K562 (cell line): ENCODE measurements at regions not wholly inside any gene's neighbourhood (a gene's known extent, or its start where the extent isn't known, plus 50 kb on each side); places are given as distances from the start of the nearest gene placed in this dataset.

ENCODE experiments used
- BRCA1 ChIP-seq, 2 experiments: fragments of 450-650 bp in 1 of 2; sonication (generic) in 1 of 2; formaldehyde crosslinking in 1 of 2; IDR thresholded peaks; 2 replicates each; pipeline versions ENCODE4 v1.5.0 to v1.6.1; 2017 to 2020; ENCODE audit warnings: mild to moderate bottlenecking in 1 of 2, missing genetic modification reagents in 1 of 2
- POLR2A ChIP-seq: fragments of 450-650 bp; conservative IDR thresholded peaks from 2 replicates; pipeline ENCODE4 v1.6.1; 2016
- RAD21 ChIP-seq, 2 experiments: fragments of 250-450 bp in 1 of 2; fragments of 450-650 bp in 1 of 2; sonication (Bioruptor Pico) in 1 of 2; formaldehyde crosslinking in 1 of 2; IDR thresholded peaks in 1 of 2; conservative IDR thresholded peaks in 1 of 2; 2 replicates each; pipeline versions ENCODE4 v1.4.0 to v1.8.0; 2020 to 2022; ENCODE audit warnings: mild to moderate bottlenecking in 2 of 2, moderate library complexity in 1 of 2
- RB1 ChIP-seq: fragments of 450-650 bp; IDR thresholded peaks from 2 replicates; pipeline ENCODE4 v1.6.1; 2017; ENCODE audit warnings: low read depth, mild to moderate bottlenecking
- SMARCA5 ChIP-seq: fragments of 450-650 bp; IDR thresholded peaks from 2 replicates; pipeline ENCODE4 v1.6.1; 2016
- SMC3 ChIP-seq: conservative IDR thresholded peaks from 2 replicates; pipeline ENCODE4 v1.6.1; 2011; ENCODE audit warnings: low read depth, low read length, improper control_type of control experiment; ENCODE audit not compliant: insufficient read depth
- SP2 ChIP-seq: IDR thresholded peaks from 2 replicates; pipeline ENCODE4 v1.6.1; 2011; ENCODE audit warnings: mild to moderate bottlenecking, low read depth, low read length, moderate library complexity; ENCODE audit not compliant: poor library complexity, severe bottlenecking; ENCODE audit errors: extremely low read depth
- TAF1 ChIP-seq: IDR thresholded peaks from 2 replicates; pipeline ENCODE4 v1.6.1; 2011; ENCODE audit warnings: mild to moderate bottlenecking, low read length, moderate library complexity; ENCODE audit not compliant: insufficient read depth, control insufficient read depth, severe bottlenecking; ENCODE audit errors: extremely low read depth
- ZNF507 ChIP-seq: conservative IDR thresholded peaks from 2 replicates; pipeline ENCODE4 v1.6.1; 2017; ENCODE audit warnings: missing genetic modification characterization, missing compliant biosample characterization
- ZNF76 ChIP-seq: fragments of 250-450 bp; sonication (Bioruptor Pico); IDR thresholded peaks from 2 replicates; pipeline ENCODE4 v1.4.0; 2020; ENCODE audit warnings: mild to moderate bottlenecking, moderate library complexity, borderline replicate concordance
- TF ChIP-seq, protein P1 (sequence below): fragments of 450-650 bp; formaldehyde crosslinking; IDR thresholded peaks from 2 replicates; pipeline ENCODE4 v1.4.0; 2022; ENCODE audit warnings: missing genetic modification characterization
- TF ChIP-seq, protein P2 (sequence below): fragments of 250-450 bp; sonication (Bioruptor Pico); IDR thresholded peaks from 2 replicates; pipeline ENCODE4 v1.5.0; 2021; ENCODE audit warnings: mild to moderate bottlenecking, moderate library complexity

DNA sequence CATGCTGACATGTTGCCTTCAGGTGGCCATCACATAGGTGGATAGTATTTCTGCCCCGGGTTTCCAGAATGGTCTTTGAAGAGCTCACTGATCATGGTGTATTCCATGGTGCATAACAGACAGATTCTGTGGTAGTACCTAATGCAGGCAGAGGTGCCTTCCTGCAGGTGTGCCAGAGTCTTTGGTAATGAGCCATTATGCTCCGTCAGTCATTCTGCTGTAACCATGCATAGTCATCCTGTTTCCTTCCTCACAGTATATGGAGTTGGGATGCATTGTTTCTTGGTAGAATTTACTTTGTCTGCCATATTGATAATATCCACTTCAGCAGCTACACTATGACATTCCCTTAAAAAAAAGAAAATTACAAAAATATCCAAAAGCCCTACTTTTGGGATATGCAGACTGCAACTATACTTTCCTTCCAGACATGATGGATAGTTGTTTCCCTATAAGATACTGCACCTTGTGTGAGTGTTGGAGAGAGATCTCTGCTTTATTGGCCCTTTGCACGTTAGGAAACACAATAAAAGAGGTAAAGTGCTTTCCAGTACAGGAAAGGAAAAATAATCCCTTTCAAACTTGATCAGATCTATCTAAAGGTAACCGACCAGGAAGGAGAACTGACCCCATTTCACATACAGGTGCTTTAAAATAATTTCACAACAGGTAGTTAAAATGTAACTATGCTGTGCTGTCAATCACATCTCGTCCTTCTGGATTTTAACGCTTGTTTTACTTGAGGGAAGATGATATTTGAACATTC, 537.5 kb upstream of the WWC1 start:
- TF ChIP-seq BRCA1 (IDR thresholded peaks at IDR 0.05) (no peak), BRCA1 (CRISPR knock-in tag; IDR thresholded peaks at IDR 0.05) (no peak), SP2 (no peak), SMARCA5 (no peak), RAD21 (CRISPR knock-in tag; conservative IDR thresholded peaks at IDR 0.05 in 1 of 2, IDR thresholded peaks at IDR 0.05 in 1 of 2) (no peak), RB1 (no peak), SMC3 (no peak), ZNF507 (tag) (no peak), TAF1 (no peak), ZNF76 (CRISPR knock-in tag) (no peak), POLR2A (no peak)
- TF ChIP-seq, protein P1, sequence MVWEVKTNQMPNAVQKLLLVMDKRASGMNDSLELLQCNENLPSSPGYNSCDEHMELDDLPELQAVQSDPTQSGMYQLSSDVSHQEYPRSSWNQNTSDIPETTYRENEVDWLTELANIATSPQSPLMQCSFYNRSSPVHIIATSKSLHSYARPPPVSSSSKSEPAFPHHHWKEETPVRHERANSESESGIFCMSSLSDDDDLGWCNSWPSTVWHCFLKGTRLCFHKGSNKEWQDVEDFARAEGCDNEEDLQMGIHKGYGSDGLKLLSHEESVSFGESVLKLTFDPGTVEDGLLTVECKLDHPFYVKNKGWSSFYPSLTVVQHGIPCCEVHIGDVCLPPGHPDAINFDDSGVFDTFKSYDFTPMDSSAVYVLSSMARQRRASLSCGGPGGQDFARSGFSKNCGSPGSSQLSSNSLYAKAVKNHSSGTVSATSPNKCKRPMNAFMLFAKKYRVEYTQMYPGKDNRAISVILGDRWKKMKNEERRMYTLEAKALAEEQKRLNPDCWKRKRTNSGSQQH (CRISPR knock-in tag), result no peak
- TF ChIP-seq, protein P2, sequence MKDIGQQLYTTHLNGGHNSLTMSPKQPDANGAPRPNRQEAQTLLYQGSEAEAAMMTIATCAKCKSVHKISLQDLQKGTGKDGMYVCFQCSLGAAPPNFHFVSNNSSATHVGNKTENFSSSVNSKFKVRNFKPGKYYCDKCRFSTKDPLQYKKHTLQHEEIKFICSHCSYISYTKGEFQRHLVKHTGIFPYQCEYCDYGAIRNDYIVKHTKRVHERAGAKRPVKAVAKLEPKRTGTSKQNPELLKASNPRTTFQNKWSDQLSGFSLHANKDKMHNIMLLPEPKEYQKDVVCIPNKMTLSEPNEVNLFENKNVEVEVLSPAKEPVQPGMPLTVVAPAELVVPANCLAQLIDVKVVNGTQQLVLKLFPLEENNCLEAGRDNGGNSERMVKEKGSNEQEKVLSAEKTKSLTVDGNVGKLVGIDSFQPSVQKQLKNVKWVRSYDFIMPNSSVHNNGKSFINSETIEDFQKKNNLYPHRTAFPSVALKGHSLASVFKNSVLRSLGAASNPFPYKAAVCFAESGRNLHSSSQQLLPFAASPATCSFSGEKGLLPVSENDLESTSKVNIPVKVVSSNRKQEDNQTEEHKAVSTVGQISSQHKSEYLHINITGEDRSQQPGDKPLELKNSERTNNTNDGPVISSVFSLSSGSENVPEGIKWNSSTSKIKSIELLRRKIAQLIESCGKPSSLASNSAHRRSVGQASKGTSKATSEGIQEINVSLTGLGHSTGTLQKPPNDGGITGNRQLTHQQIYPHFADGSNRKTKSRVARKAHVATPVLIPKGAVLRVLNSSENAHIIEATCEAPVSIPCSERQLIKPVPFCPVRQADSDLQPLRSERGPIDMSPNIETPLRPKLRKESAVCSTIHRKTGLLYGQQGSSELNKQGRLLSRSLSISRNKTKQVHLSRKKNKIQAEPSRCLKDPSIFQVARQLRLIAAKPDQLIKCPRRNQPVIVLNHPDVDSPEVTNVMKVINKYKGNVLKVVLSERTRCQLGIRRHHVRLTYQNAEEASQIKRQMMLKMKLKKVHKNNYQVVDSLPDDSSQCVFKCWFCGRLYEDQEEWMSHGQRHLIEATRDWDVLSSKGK (CRISPR knock-in tag), result no peak
